WERI-Rb-1 (cell line): ENCODE measurements at regions not wholly inside any gene's neighbourhood (a gene's known extent, or its start where the extent isn't known, plus 50 kb on each side); places are given as distances from the start of the nearest gene placed in this dataset.
A peak's percentile ranks its signal among the peaks of the same experiment; 100 is the strongest.

Source experiments
- DNase-seq: peaks from one replicate; pipeline ENCODE4 v3.0.0-alpha.2; 2020
- H3K27ac ChIP-seq: fragments of 250-450 bp; sonication (Bioruptor Pico); 2 replicates; pipeline ENCODE4 v1.5.1; 2020; ENCODE audit warnings: mild to moderate bottlenecking, moderate library complexity
- H3K27me3 ChIP-seq: fragments of 250-450 bp; sonication (Bioruptor Pico); 2 replicates; pipeline ENCODE4 v1.5.1; 2021; ENCODE audit warnings: mild to moderate bottlenecking, low read depth, moderate library complexity; ENCODE audit not compliant: insufficient read depth, severe bottlenecking
- H3K36me3 ChIP-seq: fragments of 250-450 bp; sonication (Bioruptor Pico); 2 replicates; pipeline ENCODE4 v1.5.1; 2020; ENCODE audit warnings: mild to moderate bottlenecking, moderate library complexity
- H3K4me3 ChIP-seq: 2 replicates; pipeline ENCODE4 v1.5.1; 2011; ENCODE audit warnings: low read depth, mild to moderate bottlenecking, control low read depth, low read length
- H3K9me3 ChIP-seq: fragments of 250-450 bp; sonication (Bioruptor Pico); 2 replicates; pipeline ENCODE4 v1.5.1; 2021; ENCODE audit warnings: mild to moderate bottlenecking, moderate library complexity; ENCODE audit not compliant: severe bottlenecking
- TF ChIP-seq, protein P1 (sequence below): IDR thresholded peaks from 2 replicates; pipeline ENCODE4 v1.5.1; 2011; ENCODE audit warnings: low read depth, mild to moderate bottlenecking, control low read depth, inconsistent platforms, low read length

DNA sequence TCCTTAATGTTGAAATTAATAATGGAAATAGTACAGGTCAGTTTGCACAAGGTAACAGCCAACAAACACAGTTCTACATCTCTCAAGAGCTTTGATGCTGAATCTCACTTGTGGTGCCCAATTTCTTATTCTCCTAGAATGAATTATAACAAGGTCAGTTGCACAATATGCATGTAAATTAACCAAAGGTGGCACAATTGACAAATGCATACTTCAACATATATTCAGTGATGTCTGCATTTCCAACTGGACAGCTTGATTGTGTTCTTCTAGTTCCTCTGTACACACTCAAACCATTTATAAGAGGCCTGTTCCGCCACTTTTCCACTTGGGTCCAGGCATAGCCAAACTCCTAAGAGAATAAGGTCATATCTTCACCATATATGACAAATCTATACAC, 210.3 kb upstream of the EPHA5 start:
- Histone ChIP-seq H3K27me3 (no peaks in the 10 kb centered on the region), H3K9me3 (no peaks in the 10 kb centered on the region), H3K4me3 (no peak overlapping the region), H3K27ac (no peak overlapping the region), H3K36me3 (no peaks in the 10 kb centered on the region)
- TF ChIP-seq, protein P1, sequence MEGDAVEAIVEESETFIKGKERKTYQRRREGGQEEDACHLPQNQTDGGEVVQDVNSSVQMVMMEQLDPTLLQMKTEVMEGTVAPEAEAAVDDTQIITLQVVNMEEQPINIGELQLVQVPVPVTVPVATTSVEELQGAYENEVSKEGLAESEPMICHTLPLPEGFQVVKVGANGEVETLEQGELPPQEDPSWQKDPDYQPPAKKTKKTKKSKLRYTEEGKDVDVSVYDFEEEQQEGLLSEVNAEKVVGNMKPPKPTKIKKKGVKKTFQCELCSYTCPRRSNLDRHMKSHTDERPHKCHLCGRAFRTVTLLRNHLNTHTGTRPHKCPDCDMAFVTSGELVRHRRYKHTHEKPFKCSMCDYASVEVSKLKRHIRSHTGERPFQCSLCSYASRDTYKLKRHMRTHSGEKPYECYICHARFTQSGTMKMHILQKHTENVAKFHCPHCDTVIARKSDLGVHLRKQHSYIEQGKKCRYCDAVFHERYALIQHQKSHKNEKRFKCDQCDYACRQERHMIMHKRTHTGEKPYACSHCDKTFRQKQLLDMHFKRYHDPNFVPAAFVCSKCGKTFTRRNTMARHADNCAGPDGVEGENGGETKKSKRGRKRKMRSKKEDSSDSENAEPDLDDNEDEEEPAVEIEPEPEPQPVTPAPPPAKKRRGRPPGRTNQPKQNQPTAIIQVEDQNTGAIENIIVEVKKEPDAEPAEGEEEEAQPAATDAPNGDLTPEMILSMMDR = no peak
- no peak for DNase-seq

DNA sequence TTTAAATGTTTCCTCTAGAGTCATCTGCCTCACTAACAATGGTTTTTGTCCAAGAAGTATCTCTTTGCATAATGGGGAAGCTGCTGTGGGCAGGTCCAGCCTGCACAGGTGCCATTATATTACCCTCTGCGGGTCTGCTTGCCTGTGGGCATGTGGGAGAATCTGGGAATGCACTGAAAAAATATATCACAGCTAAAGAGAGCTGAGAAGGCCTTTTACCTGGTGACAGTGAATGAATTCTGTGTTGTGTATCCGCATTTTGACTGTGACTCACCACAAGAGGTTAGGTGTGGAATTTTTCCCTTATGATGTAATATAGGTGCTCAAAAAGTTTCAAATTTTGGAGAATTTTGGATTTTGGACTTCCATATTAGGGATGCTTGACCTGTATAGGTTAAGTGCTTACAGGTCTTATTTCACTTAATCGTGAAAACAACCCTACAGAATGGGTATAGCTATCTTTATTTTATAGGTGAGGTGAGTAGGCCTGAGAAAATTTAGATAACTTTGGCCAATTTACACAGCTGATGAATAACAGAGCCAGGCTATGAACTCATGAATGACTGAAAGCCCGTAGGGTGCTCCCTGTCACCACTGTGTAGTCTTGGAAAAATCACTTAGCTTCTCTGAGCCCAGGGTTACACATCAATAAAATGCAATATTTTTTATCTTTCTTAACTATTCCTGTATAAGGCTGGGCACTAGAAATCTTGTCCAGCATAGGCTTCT, 198.0 kb upstream of the EPHA5 start:
- H3K4me3 ChIP-seq = no peak overlapping the region
- H3K9me3 ChIP-seq = no peaks in the 10 kb centered on the region
- no peak overlapping the region for H3K27ac ChIP-seq
- DNase-seq = no peak
- TF ChIP-seq, protein P1 = no peak
- H3K27me3 ChIP-seq = no peaks in the 10 kb centered on the region
- no peaks in the 10 kb centered on the region for H3K36me3 ChIP-seq

DNA sequence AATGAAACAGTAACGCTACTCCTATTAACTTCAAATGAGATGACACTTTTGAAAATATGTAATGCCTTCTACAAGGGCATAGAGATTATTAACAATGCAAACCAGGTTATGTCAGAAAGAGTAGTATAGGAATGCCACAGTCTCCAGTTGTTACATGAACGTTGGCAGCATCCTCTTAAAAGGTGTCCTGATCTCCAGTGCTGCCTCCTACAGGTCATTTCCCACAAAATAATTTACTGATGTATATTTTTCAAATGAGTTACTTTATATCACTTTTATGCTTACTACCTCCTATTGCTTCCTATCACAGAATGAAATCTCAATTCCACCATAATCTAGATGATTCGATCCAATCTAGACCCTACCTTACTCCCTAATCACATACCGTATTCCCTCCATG, 195.2 kb upstream of the EPHA5 start:
- Histone ChIP-seq H3K27me3 (no peaks in the 10 kb centered on the region), H3K27ac (no peak overlapping the region), H3K9me3 (no peaks in the 10 kb centered on the region), H3K4me3 (no peak overlapping the region), H3K36me3 (no peaks in the 10 kb centered on the region)
- TF ChIP-seq, protein P1 = peak; percentile 48
- DNase-seq = no peak

DNA sequence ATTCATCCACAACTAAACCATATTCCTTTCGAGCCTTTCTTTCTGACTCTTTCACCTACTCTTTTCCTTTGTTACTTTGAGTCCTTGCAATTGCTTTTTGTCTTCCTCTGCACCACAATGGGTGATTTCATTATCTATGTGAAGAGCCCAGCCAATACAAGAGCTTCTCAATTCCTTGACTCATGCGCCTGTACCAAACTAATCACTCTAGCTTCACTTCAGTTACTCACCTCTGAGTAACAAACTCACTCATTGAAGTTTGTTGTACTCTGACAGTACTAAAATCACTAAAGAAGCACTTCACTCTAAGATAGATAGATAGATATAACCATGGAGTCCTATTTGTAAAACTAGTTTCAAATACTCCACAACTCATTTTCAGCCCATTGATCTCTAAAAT, 191.7 kb upstream of the EPHA5 start:
- TF ChIP-seq, protein P1 = no peak
- Histone ChIP-seq H3K27ac (no peak overlapping the region), H3K27me3 (no peaks in the 10 kb centered on the region), H3K4me3 (no peak overlapping the region), H3K9me3 (no peaks in the 10 kb centered on the region), H3K36me3 (no peaks in the 10 kb centered on the region)
- no peak for DNase-seq

DNA sequence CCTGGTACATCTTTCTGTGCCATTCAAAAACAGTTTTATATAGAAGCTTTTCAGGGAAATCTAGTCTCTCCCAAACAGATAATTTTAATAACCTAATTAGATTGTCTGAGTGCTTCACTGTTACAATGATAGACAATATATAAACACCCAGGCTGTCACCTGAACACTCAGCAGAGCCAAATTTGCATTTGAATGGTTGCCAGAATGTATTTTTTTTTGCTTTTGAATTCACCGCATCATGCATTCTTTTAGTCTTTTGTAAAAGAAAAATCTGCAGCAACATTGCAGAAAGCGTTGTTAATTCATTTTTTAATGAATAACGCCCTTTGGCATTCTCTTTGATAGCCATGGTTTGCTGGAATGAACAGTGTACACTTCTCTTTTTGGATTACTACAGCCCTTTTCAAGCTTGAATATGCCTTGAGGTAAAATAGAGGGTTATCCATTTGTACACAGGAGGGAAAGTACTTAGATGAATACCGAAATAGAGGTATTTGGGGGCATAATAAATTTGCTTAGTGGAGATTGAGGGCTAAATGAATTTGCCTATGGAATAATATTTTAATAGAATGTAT, 175.0 kb upstream of the EPHA5 start:
- Histone ChIP-seq H3K27ac (no peak overlapping the region), H3K36me3 (no peaks in the 10 kb centered on the region), H3K9me3 (no peaks in the 10 kb centered on the region), H3K4me3 (no peak overlapping the region), H3K27me3 (no peaks in the 10 kb centered on the region)
- no peak for DNase-seq
- TF ChIP-seq, protein P1 = no peak
